ENCODE measurements at regions not wholly inside any gene's neighbourhood (a gene's known extent, or its start where the extent isn't known, plus 50 kb on each side); places are given as distances from the start of the nearest gene placed in this dataset.
"Not testable (repeated sequence)": the region's sequence is repeated elsewhere in the genome, so short reads cannot be mapped to it uniquely, and the experiment has no call there.

DNA sequence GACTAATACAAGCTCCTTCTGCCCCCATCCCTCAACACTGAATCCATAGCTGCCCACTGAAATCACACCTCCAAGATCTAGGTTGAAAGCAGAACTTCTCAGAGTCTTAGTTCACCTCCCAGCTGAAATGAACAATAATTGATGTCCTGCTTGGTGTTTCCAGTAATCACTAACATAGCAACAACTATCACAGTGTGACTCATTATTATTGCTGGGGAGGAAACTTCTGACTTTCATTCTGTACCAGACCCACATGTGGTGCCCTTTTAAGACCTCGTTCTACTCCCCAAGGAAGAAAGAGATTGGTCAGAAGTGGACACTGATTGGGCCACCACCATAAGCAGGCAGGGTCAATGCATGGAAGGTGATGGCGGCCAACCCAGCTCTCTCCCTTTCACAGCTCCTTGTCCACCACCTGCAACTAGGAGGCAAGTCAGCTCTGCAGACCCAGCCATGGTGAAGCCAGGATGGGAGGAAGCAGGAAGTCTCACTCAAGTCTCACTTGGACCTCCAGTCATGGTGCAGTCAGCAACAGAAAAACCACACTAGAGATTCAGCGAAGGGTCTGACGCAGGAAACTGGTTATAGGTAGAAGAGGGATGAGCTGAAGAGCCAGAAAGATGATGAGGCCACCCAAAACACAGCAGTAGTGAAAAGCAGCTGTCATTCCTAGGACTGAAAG, 720.2 kb downstream of the PTPRU start:
- no peak for DNase-seq (ENCODE audit: low spot score)

DNA sequence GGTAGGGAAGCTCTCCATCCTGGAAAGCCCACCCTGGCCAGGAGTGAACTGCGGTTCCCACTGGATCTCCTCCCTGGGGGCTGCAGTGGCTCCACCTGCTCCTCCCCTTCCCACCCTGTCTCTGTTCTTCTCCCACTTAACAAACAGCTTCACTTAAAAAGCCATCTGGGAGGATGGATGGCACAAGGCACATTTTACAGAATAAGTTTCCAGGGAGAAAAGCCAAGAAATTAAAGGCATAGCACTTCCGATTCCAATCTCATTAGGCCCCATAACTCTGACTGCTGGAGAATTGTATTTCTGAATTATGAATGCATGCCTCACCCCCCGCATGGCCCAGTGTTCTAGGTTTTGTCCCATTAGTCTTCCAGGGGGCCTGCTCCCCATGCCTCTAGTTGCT, 718.3 kb downstream of the PTPRU start:
- DNase-seq (ENCODE audit: low spot score) = no peak

DNA sequence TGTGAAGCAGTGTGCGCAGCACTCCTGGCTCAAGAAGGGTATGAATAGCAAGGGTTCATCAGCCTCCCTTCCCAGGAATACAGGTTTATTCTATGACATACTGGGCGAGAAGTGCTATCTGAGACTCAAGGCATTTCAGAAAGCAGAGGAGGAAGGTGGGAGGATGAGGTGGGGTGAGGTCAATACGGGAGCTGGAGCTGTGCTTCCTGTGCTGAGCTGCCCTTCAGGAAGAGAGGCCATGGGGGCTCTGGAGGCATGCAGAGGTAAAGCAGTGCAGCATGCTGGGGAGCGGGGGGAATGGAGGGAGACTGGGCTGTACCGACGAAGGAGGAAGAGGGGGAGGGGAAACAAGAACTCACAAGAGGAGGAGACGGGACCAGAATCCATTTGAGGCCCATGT, 717.6 kb downstream of the PTPRU start:
- DNase-seq (ENCODE audit: low spot score) = no peak

DNA sequence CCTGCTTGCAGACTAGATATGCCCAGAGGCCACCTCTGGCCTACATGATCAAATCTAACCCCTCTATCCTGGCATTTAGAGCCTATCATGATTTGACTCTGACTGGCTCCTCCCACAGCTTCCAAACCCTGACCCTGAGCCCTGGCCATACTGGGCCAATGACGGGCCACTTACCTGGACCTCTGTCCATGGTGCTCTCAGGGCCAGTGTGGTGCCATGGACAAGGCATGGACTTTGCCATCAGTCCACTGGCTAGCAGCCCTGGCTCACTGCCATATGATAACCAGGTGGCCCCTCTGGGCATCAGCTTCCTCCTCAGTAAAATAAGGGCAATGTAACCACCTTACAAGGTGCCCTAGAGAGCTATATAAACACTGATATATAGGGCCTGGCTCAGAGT, 713.4 kb downstream of the PTPRU start:
- no peak for DNase-seq (ENCODE audit: low spot score)

- DNase-seq (ENCODE audit: low spot score) = no peak
These were observed 712.3 kb downstream of the PTPRU start for GRCh38 chr1:29948581-29948980.

- no peak for DNase-seq (ENCODE audit: low spot score)
These were observed 709.7 kb downstream of the PTPRU start for GRCh38 chr1:29946057-29946456.

GRCh38 chr1:29945426-29945825, 709.1 kb downstream of the PTPRU start:
- no peak for DNase-seq (ENCODE audit: low spot score)

DNA sequence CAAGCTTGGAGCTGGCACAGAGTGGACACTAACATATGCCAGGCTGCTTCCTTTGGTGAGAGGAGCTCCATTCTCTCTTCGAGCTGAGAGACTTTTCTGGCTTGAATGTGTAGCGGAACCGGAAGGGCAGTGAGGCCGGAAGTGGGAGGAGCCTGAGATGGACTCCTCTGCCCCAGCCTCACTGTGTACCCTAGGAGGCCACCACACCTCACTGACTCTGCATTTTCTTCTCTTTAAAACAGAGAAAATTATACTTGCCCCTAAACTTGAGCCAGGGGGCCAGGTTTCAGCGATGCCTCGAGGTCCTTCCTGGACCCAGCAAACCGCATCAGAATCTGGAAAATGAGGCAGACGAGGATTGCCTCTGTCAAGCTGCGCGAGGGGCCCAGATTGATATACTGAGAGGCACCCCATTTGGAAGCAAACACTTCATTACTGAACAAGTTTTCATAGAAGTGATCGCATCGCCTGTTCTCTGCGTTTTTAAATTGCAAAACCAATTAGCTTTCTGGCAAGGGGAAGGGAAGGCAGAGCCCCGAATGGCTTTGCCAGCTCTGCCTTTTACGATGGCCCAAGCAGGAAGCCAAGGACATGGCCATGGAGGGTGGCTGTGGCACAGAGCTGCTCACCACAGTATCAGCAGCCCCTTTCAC, 708.1 kb downstream of the PTPRU start:
- DNase-seq (ENCODE audit: low spot score) = no peak

DNA sequence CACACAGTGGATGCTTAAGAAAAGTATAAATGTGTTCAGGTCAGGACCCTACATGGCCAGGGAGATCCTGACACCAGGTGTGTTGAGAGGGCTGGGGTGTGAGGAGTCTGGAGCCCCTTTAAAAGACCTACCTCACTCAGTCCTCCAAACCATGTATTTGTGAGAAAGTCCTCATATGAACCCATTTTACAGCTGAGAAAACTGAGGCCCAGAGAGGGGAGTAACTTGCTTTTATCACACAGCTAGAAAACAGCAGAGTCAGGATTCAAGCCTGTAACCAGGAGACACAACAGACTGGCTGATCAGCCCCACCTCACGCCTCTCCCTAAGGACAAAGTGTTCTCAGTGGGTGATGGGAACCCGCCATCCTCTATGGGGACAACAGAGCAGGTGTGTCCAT, 706.7 kb downstream of the PTPRU start:
- DNase-seq (ENCODE audit: low spot score) = no peak

DNA sequence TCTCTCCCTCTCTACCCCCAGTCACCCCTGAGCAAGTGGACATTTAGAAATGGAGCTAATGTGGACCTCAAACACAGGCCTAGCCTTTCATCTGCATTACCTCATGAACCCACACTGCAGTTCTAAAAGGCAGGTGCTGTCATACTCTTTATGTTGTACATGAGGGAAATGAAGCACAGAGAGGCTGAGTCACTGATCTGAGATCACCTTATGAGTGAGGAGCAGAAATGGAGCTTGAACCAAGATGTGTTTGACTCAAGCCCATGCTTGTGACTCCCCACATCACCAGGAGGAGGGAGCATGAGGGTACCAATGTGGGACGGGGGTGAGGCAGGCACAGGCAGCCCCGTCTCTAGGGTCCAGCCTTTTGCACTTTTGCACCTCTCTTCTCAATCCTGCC, 702.8 kb downstream of the PTPRU start:
- DNase-seq (ENCODE audit: low spot score) = no peak

GRCh38 chr1:29937356-29937755, 701.0 kb downstream of the PTPRU start:
- no peak for DNase-seq (ENCODE audit: low spot score)

DNA sequence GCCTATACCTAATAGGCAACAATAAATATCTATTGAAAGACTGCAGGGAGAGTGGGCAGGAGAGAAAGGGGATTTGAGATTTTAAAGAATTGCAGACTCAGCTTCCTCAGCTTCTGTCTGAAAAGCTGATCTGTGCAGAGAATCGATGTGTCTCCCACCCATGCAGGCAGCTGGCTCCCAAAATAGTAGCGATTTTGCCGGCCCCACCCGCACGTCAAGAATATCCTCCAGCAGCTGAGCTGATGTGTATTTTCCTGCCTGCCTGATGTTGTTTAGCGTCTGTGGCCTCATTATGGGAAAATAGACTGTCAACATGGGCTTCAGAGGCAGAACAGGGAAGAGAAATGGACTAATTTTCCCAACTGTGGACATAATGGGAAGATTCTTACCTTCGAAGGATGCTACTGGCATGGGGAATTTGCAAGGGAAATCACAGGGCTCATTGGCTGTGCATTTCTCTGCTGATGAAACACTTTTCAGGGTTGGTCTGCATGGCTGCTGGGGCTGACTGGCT, 699.8 kb downstream of the PTPRU start:
- peak; percentile 27 for DNase-seq (ENCODE audit: low spot score)

GRCh38 chr1:29934255-29934772, 698.0 kb downstream of the PTPRU start:
- peak; percentile 81 for DNase-seq (ENCODE audit: low spot score)

DNA sequence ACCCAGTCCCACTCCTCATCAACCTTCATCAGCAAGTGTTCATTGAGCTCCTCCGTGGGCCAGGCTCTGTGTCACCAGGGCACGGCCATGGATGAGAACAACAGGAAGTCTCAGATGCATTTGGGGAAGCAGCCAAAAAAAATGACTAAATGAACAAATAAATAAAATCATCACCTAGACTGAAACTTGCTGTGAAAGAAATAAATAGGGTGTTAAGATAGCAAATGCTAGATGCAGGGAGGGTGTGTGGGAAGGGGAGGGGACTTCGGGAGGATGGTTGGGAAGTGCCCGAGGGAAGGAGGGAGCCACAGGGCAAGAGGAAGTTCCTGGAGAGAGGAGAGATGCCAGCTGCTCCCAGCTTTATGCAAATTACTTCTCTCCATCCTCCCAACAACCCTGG, 696.7 kb downstream of the PTPRU start:
- DNase-seq (ENCODE audit: low spot score) = no peak

DNA sequence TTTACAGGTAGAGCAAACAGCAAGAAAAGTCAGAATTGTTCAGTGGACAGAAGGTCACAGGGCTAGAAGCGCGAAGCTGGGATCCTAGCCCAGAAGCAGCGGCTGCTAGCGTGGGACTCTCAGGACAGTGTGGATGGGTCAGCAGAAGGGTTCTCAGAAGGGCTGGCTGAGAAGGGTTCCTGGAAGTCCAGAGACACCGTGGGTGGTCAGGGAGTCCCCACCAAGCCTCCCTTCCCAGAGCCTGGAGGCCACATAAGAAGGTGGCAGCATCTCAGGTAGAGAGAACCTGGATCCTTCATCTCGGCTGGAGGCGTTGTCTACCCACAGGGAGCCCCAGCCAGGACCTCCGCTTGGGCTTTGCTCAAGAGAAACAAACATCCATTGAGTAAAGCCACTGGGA, 696.3 kb downstream of the PTPRU start:
- no peak for DNase-seq (ENCODE audit: low spot score)

DNA sequence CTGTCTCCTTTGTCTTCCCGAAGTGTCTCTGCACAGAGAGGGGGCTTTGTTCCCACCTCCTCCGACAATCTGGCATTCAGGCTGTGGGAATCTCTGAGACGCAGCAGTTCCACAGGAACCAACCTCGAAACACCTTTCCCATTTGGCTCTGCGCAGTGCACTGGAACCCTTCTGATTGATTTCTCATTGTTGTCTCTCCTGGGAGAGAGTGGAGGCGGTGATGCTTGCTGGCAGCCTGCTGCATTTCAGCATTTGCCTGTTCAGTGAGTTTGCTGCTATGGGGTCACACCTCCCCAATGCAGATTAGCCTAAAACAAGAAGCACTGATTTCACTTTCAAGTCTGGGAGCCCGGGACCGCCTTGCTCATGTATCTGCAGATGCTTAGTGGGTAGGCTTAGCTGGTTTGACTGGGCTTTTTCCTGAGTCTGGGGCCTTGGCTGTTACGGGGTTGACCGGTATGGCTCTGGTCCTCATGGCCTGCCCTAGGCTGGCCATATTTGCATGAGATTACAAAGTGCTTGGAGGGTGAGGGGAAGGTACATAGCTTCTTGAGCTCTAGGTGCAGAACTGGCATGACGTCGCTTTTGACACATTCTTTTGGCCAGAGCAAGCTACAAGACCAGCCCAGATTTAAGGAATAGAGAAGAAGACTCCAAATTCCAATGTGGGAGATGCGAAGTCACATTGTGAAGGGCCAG, 695.3 kb downstream of the PTPRU start:
- no peak for DNase-seq (ENCODE audit: low spot score)

- no peak for DNase-seq (ENCODE audit: low spot score)
These were observed 688.7 kb downstream of the PTPRU start for GRCh38 chr1:29925058-29925457.

- DNase-seq (ENCODE audit: low spot score) = no peak
These were observed 687.7 kb downstream of the PTPRU start for GRCh38 chr1:29924017-29924431.

DNA sequence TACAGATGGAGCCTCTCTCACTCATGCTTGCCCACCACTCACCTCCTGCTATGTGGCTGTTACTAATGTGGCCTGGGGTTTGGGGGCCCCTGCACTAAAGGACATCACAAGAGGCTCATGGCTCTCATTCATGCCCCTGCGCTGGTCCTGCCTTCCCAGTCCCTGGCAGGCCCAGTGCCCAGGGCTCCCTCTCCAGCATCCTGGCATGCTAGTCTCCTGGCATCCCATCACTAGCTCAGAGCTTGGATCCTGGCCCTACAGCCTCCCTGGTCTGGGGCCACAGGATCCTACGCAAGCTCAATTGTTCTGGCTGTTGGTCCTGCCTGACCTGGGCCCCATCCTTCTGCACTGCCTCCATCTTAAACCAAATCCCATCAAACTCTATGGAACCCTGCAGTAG, 685.4 kb downstream of the PTPRU start:
- no peak for DNase-seq (ENCODE audit: low spot score)

DNA sequence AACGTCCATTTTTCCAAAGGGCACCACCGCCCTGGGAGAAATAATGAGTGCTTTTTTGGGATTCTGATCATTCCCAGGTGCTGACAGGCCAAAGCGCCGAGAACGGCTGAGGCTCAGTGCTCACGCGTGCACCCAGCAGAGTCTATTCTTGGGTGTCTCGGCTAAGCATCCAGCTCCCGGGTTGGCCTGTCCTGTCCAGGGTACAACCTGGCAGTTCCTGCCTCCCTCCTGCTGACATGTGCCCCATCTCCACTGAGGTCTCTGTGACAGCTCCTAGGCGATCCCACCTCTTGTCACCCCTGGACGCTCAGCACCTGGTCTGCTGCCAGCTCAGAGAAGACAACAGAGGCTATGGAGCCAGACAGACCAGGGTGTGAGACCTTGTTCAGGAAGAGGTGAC, 684.5 kb downstream of the PTPRU start:
- DNase-seq (ENCODE audit: low spot score) = no peak

GRCh38 chr1:29920316-29920715, 684.0 kb downstream of the PTPRU start:
- DNase-seq (ENCODE audit: low spot score) = no peak

DNA sequence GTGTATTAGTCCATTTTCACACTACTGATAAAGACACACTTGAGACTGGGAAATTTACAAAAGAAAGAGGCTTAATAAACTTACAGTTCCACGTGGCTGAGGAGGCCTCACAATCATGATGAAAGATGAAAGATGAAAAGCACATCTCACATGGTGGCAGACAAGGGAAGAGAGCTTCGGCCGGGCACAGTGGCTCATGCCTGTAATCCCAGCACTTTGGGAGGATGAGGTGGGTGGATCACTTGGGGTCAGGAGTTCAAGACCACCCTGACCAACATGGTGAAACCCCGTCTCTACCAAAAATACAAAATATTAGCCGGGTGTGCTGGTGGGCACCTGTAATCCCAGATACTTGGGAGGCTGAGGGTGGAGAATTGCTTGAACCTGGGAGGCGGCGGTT, 682.7 kb downstream of the PTPRU start:
- not testable (repeated sequence) for DNase-seq (ENCODE audit: low spot score)

Data from umbilical cord (tissue), 1 donor.